Fibroblast of lung (primary cell): ENCODE measurements at regions not wholly inside any gene's neighbourhood (a gene's known extent, or its start where the extent isn't known, plus 50 kb on each side); places are given as distances from the start of the nearest gene placed in this dataset.

Experiments
- DNase-seq, 2 donors: peaks; one replicate each; pipeline versions ENCODE4 v3.0.0 to v3.0.0-alpha.2; 2010; ENCODE audit warnings: low read depth in 2 of 2
- H2AFZ ChIP-seq: 2 replicates; pipeline ENCODE4 v1.5.1; 2012; ENCODE audit warnings: low read length, control low read depth, inconsistent platforms
- H3K27ac ChIP-seq: 2 replicates; pipeline ENCODE4 v1.5.1; 2011; ENCODE audit warnings: low read length, control low read depth; ENCODE audit not compliant: insufficient read depth
- H3K27me3 ChIP-seq: 2 replicates; pipeline ENCODE4 v1.5.1; 2011; ENCODE audit warnings: mild to moderate bottlenecking, low read length; ENCODE audit not compliant: control insufficient read depth, insufficient read depth
- H3K36me3 ChIP-seq: 2 replicates; pipeline ENCODE4 v1.5.1; 2011; ENCODE audit warnings: low read length; ENCODE audit not compliant: control insufficient read depth, insufficient read depth
- H3K4me1 ChIP-seq: 2 replicates; pipeline ENCODE4 v1.5.1; 2011; ENCODE audit warnings: low read length; ENCODE audit not compliant: control insufficient read depth, insufficient read depth; ENCODE audit errors: extremely low read depth
- H3K4me2 ChIP-seq: 2 replicates; pipeline ENCODE4 v1.5.1; 2011; ENCODE audit warnings: low read length, control low read depth; ENCODE audit not compliant: insufficient read depth; ENCODE audit errors: extremely low read depth
- H3K4me3 ChIP-seq, 4 experiments: fragments of 200-600 bp in 1 of 4; sonication (generic) in 1 of 4; replicated peaks in 1 of 4; 2 replicates each; pipeline ENCODE4 v1.5.1; 2011 to 2016; ENCODE audit warnings: low read length in 4 of 4, low read depth in 3 of 4, mild to moderate bottlenecking in 3 of 4, control low read depth in 2 of 4, inconsistent platforms in 1 of 4, mixed read lengths in 1 of 4; ENCODE audit not compliant: insufficient read depth in 1 of 4; ENCODE audit errors: control extremely low read depth in 1 of 4
- H3K79me2 ChIP-seq: 2 replicates; pipeline ENCODE4 v1.5.1; 2012; ENCODE audit warnings: mild to moderate bottlenecking, low read length, inconsistent platforms; ENCODE audit not compliant: control insufficient read depth, insufficient read depth
- H3K9ac ChIP-seq: 2 replicates; pipeline ENCODE4 v1.5.1; 2011; ENCODE audit warnings: mild to moderate bottlenecking, low read length, control low read depth; ENCODE audit not compliant: insufficient read depth
- H3K9me3 ChIP-seq: 2 replicates; pipeline ENCODE4 v1.5.1; 2012; ENCODE audit warnings: low read depth, low read length; ENCODE audit not compliant: control insufficient read depth, insufficient read depth
- H4K20me1 ChIP-seq: 2 replicates; pipeline ENCODE4 v1.5.1; 2011; ENCODE audit warnings: low read length; ENCODE audit not compliant: control insufficient read depth, insufficient read depth; ENCODE audit errors: extremely low read depth
- EZH2 ChIP-seq: IDR thresholded peaks from 2 replicates; pipeline ENCODE4 v1.5.1; 2012; ENCODE audit warnings: low read length, control low read depth, mild to moderate bottlenecking; ENCODE audit errors: missing control alignments
- TF ChIP-seq, protein P1 (sequence below), 2 donors: IDR thresholded peaks in 1 of 2; conservative IDR thresholded peaks in 1 of 2; 1 replicate in 1 of 2; 2 replicates in 1 of 2; pipeline ENCODE4 v1.5.1; 2011 to 2012; ENCODE audit warnings: low read length in 2 of 2, control low read depth in 1 of 2, inconsistent platforms in 1 of 2, low read depth in 1 of 2, mild to moderate bottlenecking in 1 of 2

DNA sequence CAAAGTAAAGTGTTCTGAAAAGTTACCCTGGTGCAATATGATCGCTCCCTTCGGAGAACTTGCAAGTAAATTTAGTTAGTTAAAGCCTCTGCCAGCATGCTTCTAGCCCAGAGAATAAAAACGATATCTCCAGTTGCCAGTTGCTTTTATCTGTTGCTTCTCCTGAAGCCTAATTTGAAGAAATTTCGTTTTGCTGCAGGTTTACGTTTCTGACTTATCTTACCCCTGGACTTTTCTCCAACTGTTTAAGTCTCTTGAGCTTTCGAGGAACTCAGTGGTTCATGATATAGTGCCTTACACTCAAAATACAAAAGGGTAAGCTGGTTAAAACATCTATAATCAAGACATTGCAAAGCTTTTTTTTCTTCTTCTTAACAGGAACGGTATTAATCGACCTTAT lies 131.1 kb downstream of the FAM161A start:
- Histone ChIP-seq H3K27ac (no peak overlapping the region), H3K9me3 (no peaks in the 10 kb centered on the region), H3K4me3 (no peak overlapping the region), H3K79me2 (no peaks in the 10 kb centered on the region), H3K36me3 (no peaks in the 10 kb centered on the region), H3K4me1 (no peaks in the 10 kb centered on the region), H3K27me3 (no peaks in the 10 kb centered on the region), H4K20me1 (no peaks in the 10 kb centered on the region), H3K4me2 (no peak overlapping the region), H2AFZ (no peak overlapping the region), H3K9ac (no peak overlapping the region)
- TF ChIP-seq, protein P1, sequence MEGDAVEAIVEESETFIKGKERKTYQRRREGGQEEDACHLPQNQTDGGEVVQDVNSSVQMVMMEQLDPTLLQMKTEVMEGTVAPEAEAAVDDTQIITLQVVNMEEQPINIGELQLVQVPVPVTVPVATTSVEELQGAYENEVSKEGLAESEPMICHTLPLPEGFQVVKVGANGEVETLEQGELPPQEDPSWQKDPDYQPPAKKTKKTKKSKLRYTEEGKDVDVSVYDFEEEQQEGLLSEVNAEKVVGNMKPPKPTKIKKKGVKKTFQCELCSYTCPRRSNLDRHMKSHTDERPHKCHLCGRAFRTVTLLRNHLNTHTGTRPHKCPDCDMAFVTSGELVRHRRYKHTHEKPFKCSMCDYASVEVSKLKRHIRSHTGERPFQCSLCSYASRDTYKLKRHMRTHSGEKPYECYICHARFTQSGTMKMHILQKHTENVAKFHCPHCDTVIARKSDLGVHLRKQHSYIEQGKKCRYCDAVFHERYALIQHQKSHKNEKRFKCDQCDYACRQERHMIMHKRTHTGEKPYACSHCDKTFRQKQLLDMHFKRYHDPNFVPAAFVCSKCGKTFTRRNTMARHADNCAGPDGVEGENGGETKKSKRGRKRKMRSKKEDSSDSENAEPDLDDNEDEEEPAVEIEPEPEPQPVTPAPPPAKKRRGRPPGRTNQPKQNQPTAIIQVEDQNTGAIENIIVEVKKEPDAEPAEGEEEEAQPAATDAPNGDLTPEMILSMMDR (conservative IDR thresholded peaks at IDR 0.05 in 1 of 2, IDR thresholded peaks at IDR 0.05 in 1 of 2; ENCODE audit: low read depth in 1 of 2, low read length in 2 of 2) = no peak
- no peak for TF ChIP-seq EZH2
- DNase-seq = no peak

DNA sequence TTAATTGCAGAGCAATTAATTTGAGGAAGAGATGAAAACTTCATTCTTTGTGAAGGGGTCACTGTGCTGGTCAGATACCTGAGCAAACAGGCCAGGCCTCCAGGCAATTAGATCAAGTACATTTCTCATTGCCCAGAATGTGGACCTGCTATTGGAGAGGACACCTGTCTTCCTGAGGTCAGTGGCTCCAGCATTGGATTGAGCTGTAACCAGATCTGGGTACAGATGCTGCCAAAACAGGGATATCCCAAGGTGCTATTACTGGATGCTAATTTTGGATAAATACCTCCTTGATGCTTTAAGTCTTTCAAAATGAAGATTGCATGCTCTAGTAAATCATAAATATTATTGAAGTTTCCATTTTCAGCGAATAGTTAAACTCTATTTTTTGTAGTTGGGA lies 131.5 kb downstream of the FAM161A start:
- H3K4me3 ChIP-seq = no peak overlapping the region
- H4K20me1 ChIP-seq = no peaks in the 10 kb centered on the region
- H3K27ac ChIP-seq = no peak overlapping the region
- H2AFZ ChIP-seq = no peak overlapping the region
- H3K9ac ChIP-seq = no peak overlapping the region
- no peaks in the 10 kb centered on the region for H3K4me1 ChIP-seq
- H3K36me3 ChIP-seq = no peaks in the 10 kb centered on the region
- no peaks in the 10 kb centered on the region for H3K79me2 ChIP-seq
- H3K9me3 ChIP-seq = no peaks in the 10 kb centered on the region
- TF ChIP-seq EZH2 = no peak
- no peak overlapping the region for H3K4me2 ChIP-seq
- no peak for DNase-seq
- no peaks in the 10 kb centered on the region for H3K27me3 ChIP-seq

DNA sequence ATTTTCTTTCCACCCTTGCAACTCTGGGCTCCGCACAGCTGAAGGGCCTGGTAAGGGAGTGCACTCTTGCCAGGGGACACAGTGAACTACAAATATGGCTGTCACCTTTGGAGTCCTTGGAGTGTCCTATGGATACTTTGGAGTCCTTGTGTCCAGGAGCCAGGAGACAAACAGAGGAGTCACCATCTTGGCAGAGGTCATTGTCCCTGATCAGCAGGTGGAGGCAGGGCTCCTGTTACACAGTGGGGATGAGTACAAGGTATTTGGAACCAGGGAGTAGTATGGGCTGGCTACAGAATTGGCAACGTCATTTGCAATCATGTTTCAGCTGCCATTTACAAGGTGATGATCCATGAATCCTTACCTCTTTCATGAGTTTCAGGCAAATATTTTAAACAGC lies 132.5 kb downstream of the FAM161A start:
- TF ChIP-seq, protein P1 (conservative IDR thresholded peaks at IDR 0.05 in 1 of 2, IDR thresholded peaks at IDR 0.05 in 1 of 2; ENCODE audit: low read depth in 1 of 2, low read length in 2 of 2) = no peak
- no peak for TF ChIP-seq EZH2
- Histone ChIP-seq H3K27ac (no peak overlapping the region), H3K36me3 (no peaks in the 10 kb centered on the region), H2AFZ (no peak overlapping the region), H3K79me2 (no peaks in the 10 kb centered on the region), H3K4me1 (no peaks in the 10 kb centered on the region), H3K4me3 (no peak overlapping the region), H3K4me2 (no peak overlapping the region), H4K20me1 (no peaks in the 10 kb centered on the region), H3K9ac (no peak overlapping the region), H3K9me3 (no peaks in the 10 kb centered on the region), H3K27me3 (no peaks in the 10 kb centered on the region)
- no peak for DNase-seq

DNA sequence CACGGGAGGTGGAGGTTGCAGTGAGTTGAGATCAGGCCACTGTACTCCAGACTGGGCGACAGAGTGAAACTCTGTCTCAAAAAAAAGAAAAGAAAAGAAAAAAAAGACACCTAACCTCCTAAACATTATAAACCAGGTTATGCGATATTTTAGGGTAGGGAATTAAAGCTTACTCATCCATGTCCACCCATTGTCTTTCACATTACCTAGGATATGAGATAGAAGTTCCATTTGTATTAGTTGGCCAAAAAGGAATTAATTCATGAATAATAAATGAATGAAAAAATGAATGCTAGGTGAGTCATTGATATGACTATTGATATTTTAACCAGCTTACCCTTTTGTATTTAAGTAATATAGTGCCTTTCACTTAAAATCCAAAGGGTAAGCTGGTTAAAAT lies 132.9 kb downstream of the FAM161A start:
- H3K27ac ChIP-seq = no peak overlapping the region
- H3K4me1 ChIP-seq = no peaks in the 10 kb centered on the region
- H3K36me3 ChIP-seq = no peaks in the 10 kb centered on the region
- H3K9ac ChIP-seq = no peak overlapping the region
- H3K79me2 ChIP-seq = no peaks in the 10 kb centered on the region
- DNase-seq = no peak
- no peaks in the 10 kb centered on the region for H3K9me3 ChIP-seq
- no peaks in the 10 kb centered on the region for H4K20me1 ChIP-seq
- no peak overlapping the region for H3K4me2 ChIP-seq
- H2AFZ ChIP-seq = no peak overlapping the region
- no peak for TF ChIP-seq EZH2
- TF ChIP-seq, protein P1 (conservative IDR thresholded peaks at IDR 0.05 in 1 of 2, IDR thresholded peaks at IDR 0.05 in 1 of 2; ENCODE audit: low read depth in 1 of 2, low read length in 2 of 2) = no peak
- no peaks in the 10 kb centered on the region for H3K27me3 ChIP-seq
- H3K4me3 ChIP-seq = no peak overlapping the region
